SK-N-SH (cell line): ENCODE measurements at regions not wholly inside any gene's neighbourhood (a gene's known extent, or its start where the extent isn't known, plus 50 kb on each side); places are given as distances from the start of the nearest gene placed in this dataset.
A peak's percentile ranks its signal among the peaks of the same experiment; 100 is the strongest.

Experiments
- CTCF ChIA-PET: fragments of 300-600, 350-600 bp; formaldehyde crosslinking; extraction: SDS; loops from one replicate; lab custom pipeline; 2021; lab: Yijun Ruan, JAX
- POLR2A ChIA-PET: fragments of 350-600 bp; sonication (Branson Sonifier 250); formaldehyde crosslinking; extraction: SDS; loops from one replicate; lab custom pipeline; 2020; ENCODE audit warnings: antibody characterized with exemption, inconsistent platforms; lab: Yijun Ruan, JAX
- DNase-seq: peaks from one replicate; pipeline ENCODE4 v3.0.0; 2012
- H2AFZ ChIP-seq: fragments of 200-600 bp; sonication (generic); 2 replicates; pipeline ENCODE4 v1.8.1; 2016; ENCODE audit warnings: antibody characterized with exemption, mild to moderate bottlenecking, low read depth
- H3F3A ChIP-seq: fragments of 200-600 bp; sonication (generic); replicated peaks from 2 replicates; pipeline ENCODE3; 2016; ENCODE audit warnings: antibody characterized with exemption, mild to moderate bottlenecking; ENCODE audit not compliant: insufficient read depth
- H3K27ac ChIP-seq, 2 experiments: fragments of 200-500 bp in 1 of 2; fragments of 200-600 bp in 1 of 2; sonication (Bioruptor generic) in 1 of 2; sonication (generic), shearing (Covaris generic) in 1 of 2; 2 replicates each; pipeline versions ENCODE4 v1.5.1 to v1.6.1; 2014 to 2016; ENCODE audit warnings: low read depth in 2 of 2, inconsistent platforms in 1 of 2, low read length in 1 of 2, mild to moderate bottlenecking in 1 of 2, mixed read lengths in 1 of 2
- H3K27me3 ChIP-seq: fragments of 200-600 bp; sonication (generic), shearing (Covaris generic); 2 replicates; pipeline ENCODE4 v1.6.1; 2016; ENCODE audit warnings: mixed run types; ENCODE audit not compliant: insufficient read depth
- H3K36me3 ChIP-seq, 2 experiments: fragments of 200-500 bp in 1 of 2; fragments of 200-600 bp in 1 of 2; sonication (Bioruptor generic) in 1 of 2; sonication (generic) in 1 of 2; replicated peaks in 1 of 2; 2 replicates each; pipeline versions ENCODE3 to v1.5.1; 2014 to 2016; ENCODE audit warnings: low read length in 1 of 2, mild to moderate bottlenecking in 1 of 2; ENCODE audit not compliant: insufficient read depth in 2 of 2, control insufficient read depth in 1 of 2
- H3K4me1 ChIP-seq, 2 experiments: fragments of 200-500 bp in 1 of 2; fragments of 200-600 bp in 1 of 2; sonication (Bioruptor generic) in 1 of 2; sonication (generic), shearing (Covaris generic) in 1 of 2; 2 replicates each; pipeline versions ENCODE4 v1.5.1 to v1.6.1; 2014 to 2016; ENCODE audit warnings: low read depth in 1 of 2, low read length in 1 of 2, mixed run types in 1 of 2; ENCODE audit not compliant: insufficient read depth in 2 of 2, control insufficient read depth in 1 of 2
- H3K4me2 ChIP-seq: fragments of 200-600 bp; sonication (generic), shearing (Covaris generic); 2 replicates; pipeline ENCODE4 v1.6.1; 2017; ENCODE audit warnings: mixed run types
- H3K4me3 ChIP-seq, 2 experiments: fragments of 200-500 bp in 1 of 2; fragments of 200-600 bp in 1 of 2; sonication (Bioruptor generic) in 1 of 2; sonication (generic), shearing (Covaris generic) in 1 of 2; 2 replicates each; pipeline versions ENCODE4 v1.5.1 to v1.8.1; 2014 to 2016; ENCODE audit warnings: low read depth in 2 of 2, inconsistent platforms in 1 of 2, low read length in 1 of 2, mild to moderate bottlenecking in 1 of 2, mixed read lengths in 1 of 2, moderate library complexity in 1 of 2
- H3K79me2 ChIP-seq: fragments of 200-600 bp; sonication (generic); 2 replicates; pipeline ENCODE4 v1.8.1; 2017; ENCODE audit warnings: mild to moderate bottlenecking; ENCODE audit not compliant: insufficient read depth
- H3K9ac ChIP-seq: fragments of 200-600 bp; sonication (generic); 2 replicates; pipeline ENCODE4 v1.6.1; 2017; ENCODE audit warnings: mixed run types
- H3K9me2 ChIP-seq: fragments of 200-600 bp; sonication (generic); 2 replicates; pipeline ENCODE4 v1.6.1; 2017; ENCODE audit warnings: mixed run types
- H3K9me3 ChIP-seq: fragments of 200-600 bp; sonication (generic); 2 replicates; pipeline ENCODE4 v1.6.1; 2017; ENCODE audit warnings: mixed run types, mild to moderate bottlenecking, moderate library complexity
- H4K20me1 ChIP-seq: fragments of 200-600 bp; sonication (generic); 2 replicates; pipeline ENCODE4 v1.6.1; 2017; ENCODE audit warnings: mild to moderate bottlenecking, mixed run types; ENCODE audit not compliant: insufficient read depth
- CTCF ChIP-seq: fragments of 200-600 bp; sonication (generic); IDR thresholded peaks from 2 replicates; pipeline ENCODE4 v1.6.1; 2017; ENCODE audit warnings: antibody characterized with exemption, mild to moderate bottlenecking, moderate library complexity
- FOSL2 ChIP-seq: IDR thresholded peaks from 2 replicates; pipeline ENCODE4 v1.4.0; 2012; ENCODE audit warnings: low read depth, mild to moderate bottlenecking, moderate library complexity, borderline replicate concordance
- GABPA ChIP-seq: IDR thresholded peaks from 2 replicates; pipeline ENCODE4 v1.4.0; 2012; ENCODE audit warnings: low read depth, mild to moderate bottlenecking
- JUND ChIP-seq: IDR thresholded peaks from 2 replicates; pipeline ENCODE4 v1.4.0; 2012
- MXI1 ChIP-seq: IDR thresholded peaks from 2 replicates; pipeline ENCODE4 v1.6.1; 2012; ENCODE audit warnings: mild to moderate bottlenecking, low read depth, low read length, improper control_type of control experiment
- RAD21 ChIP-seq: IDR thresholded peaks from 2 replicates; pipeline ENCODE4 v1.6.1; 2012; ENCODE audit warnings: mild to moderate bottlenecking, low read length
- RCOR1 ChIP-seq: fragments of 150-350 bp; IDR thresholded peaks from 2 replicates; pipeline ENCODE4 v1.6.1; 2017; ENCODE audit warnings: antibody characterized with exemption, low read length
- RFX5 ChIP-seq: IDR thresholded peaks from 2 replicates; pipeline ENCODE4 v1.6.1; 2012; ENCODE audit warnings: mild to moderate bottlenecking, improper control_type of control experiment, low read length
- RXRA ChIP-seq: IDR thresholded peaks from 2 replicates; pipeline ENCODE4 v1.4.0; 2012; ENCODE audit warnings: low read depth, mild to moderate bottlenecking, borderline replicate concordance
- SIN3A ChIP-seq: IDR thresholded peaks from 2 replicates; pipeline ENCODE4 v1.6.1; 2012; ENCODE audit warnings: low read depth, mild to moderate bottlenecking, low read length, moderate library complexity, borderline replicate concordance
- SMC3 ChIP-seq: IDR thresholded peaks from 2 replicates; pipeline ENCODE4 v1.6.1; 2012; ENCODE audit warnings: low read depth, low read length, improper control_type of control experiment
- USF1 ChIP-seq: IDR thresholded peaks from 2 replicates; pipeline ENCODE4 v1.4.0; 2012; ENCODE audit warnings: low read depth, borderline replicate concordance
- WGBS: methylation state at CpG from one replicate; pipeline ENCODE4 v1.1.6; 2017; ENCODE audit warnings: low lambda C conversion rate; 5-methylcytosine and 5-hydroxymethylcytosine counted together

DNA sequence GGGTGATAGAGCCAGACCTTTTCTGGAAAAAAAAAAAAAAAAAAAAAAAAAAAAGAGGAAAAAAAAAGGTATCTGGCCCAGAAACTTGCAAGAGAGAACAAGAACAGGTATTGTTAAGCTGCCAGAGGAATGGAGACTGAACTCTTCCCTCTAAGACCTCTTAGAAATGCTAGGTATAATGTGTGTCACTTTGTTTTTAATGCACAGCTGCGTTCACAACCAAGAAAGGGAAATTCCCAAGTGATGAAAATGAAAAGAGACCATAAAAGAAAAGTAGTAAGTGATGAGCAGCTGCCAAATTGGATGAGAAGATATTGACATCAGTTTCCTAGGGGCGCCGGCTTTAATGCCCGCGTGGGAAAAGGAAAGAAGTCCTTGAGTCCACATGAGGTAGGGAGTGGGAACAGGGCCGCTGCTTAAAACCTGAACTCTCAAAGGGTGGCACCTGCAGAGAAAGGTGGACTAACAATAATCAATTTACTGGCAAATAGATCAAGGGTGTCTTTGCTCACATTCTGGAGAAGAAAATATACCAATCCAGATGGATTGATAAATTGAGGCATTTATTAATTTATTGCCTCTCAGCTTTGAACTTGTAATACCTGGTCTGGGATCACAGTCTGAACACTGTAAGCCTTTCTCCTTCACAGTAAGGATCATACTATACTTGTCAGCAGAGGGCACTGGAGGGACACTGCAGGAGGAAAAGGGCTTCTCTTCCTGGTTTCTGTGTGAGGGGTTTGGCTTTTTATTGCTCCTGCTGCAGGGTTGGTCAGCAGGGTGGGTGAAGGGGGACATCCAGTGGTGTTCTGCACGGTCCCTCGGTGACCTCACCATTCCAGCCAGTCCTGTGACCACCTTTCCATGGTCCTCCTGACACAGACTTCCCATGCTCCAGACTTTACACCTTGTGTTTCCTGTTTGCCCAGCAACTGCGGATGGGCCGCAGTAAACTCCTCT, 131.6 kb downstream of the AQP9 start:
- Histone ChIP-seq H3K79me2 (no peaks in the 10 kb centered on the region), H3F3A (no peaks in the 10 kb centered on the region), H3K4me2 (no peak overlapping the region), H3K9me2 (no peaks in the 10 kb centered on the region), H3K4me3 (peak overlapping the region in 1 of 2 experiments; percentile 31; a peak in 1 of 4 replicates), H4K20me1 (no peaks in the 10 kb centered on the region), H3K27me3 (peaks cover 3% of the 10 kb centered on the region; the same call in 1 of the 2 replicates), H3K36me3 (no peaks in the 10 kb centered on the region), H3K27ac (no peak overlapping the region), H3K9ac (no peak overlapping the region), H2AFZ (no peak overlapping the region), H3K9me3 (no peaks in the 10 kb centered on the region), H3K4me1 (no peaks in the 10 kb centered on the region; a peak in 2 of 4 replicates)
- POLR2A ChIA-PET, result interaction anchor here (0.6 kb wide), 1 partner anchor 490 kb away, joined by 7 read pairs; no protein-coding TSS in a partner anchor
- 67% methylated on average over 10 of the region's 10 CpGs for WGBS
- CTCF ChIA-PET, result interaction anchor here (0.5 to 2.3 kb wide), 24 partner anchors 8 to 502 kb away, joined by 3 to 9 read pairs (median 4); partner anchors contain the start of genes ADAM10 and MINDY2
- peak; percentile 61 for DNase-seq
- TF ChIP-seq USF1, result no peak
- peak; percentile 74 for TF ChIP-seq SMC3
- TF ChIP-seq SIN3A, result no peak
- peak; percentile 58 for TF ChIP-seq CTCF
- TF ChIP-seq FOSL2, result no peak
- TF ChIP-seq RAD21, result peak; percentile 89
- TF ChIP-seq JUND, result no peak
- peak; percentile 31; the same call in 1 of the 2 replicates for TF ChIP-seq RFX5
- TF ChIP-seq RXRA, result no peak
- no peak for TF ChIP-seq RCOR1

DNA sequence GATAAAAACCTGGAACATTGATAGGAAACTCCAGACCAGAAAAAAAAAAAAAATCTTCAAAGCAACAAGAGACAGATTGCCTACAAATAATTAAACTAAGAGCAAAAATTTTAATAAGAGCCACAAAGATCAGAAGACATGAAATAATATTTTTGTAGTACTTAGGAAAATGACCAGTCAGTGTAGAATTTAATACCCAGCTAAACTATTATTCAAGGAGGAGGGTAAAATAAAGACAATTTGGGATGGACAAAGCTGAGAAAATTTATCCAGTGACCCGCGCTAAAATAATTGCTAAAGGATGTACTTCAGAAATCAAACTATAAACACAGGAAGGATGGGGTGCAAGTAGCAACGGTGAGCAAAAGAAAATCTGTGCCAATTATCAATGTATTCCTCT, 133.2 kb downstream of the AQP9 start:
- no peaks in the 10 kb centered on the region for H3K36me3 ChIP-seq
- no peak overlapping the region for H3K4me2 ChIP-seq
- DNase-seq, result no peak
- no peaks in the 10 kb centered on the region; the same call in 1 of the 2 replicates for H3K27me3 ChIP-seq
- ChIA-PET POLR2A (no interaction called here), CTCF (interaction anchor here (0.6 to 2.3 kb wide), 3 partner anchors 8 to 665 kb away, joined by 3 to 9 read pairs (median 3); no protein-coding TSS in a partner anchor)
- TF ChIP-seq RAD21, result no peak
- no peak for TF ChIP-seq MXI1
- no peak for TF ChIP-seq GABPA
- H3K4me3 ChIP-seq, result no peak overlapping the region
- H3K9ac ChIP-seq, result no peak overlapping the region
- no peak overlapping the region for H3K27ac ChIP-seq
- no peaks in the 10 kb centered on the region for H3K9me3 ChIP-seq
- no peaks in the 10 kb centered on the region for H3K9me2 ChIP-seq
- H3K79me2 ChIP-seq, result no peaks in the 10 kb centered on the region
- no peaks in the 10 kb centered on the region for H4K20me1 ChIP-seq
- no peaks in the 10 kb centered on the region for H3F3A ChIP-seq
- H2AFZ ChIP-seq, result no peak overlapping the region
- no peaks in the 10 kb centered on the region; a peak in 2 of 4 replicates for H3K4me1 ChIP-seq
- WGBS, result 76% methylated on average over 3 of the region's 3 CpGs
